ENCODE measurements at regions not wholly inside any gene's neighbourhood (a gene's known extent, or its start where the extent isn't known, plus 50 kb on each side); places are given as distances from the start of the nearest gene placed in this dataset.
"Not testable (repeated sequence)": the region's sequence is repeated elsewhere in the genome, so short reads cannot be mapped to it uniquely, and the experiment has no call there.

- DNase-seq (ENCODE audit: low read depth) = no peak
These were observed 109.0 kb upstream of the RGPD4 start for GRCh38 chr2:107717661-107718060.

GRCh38 chr2:107719141-107719540, 107.6 kb upstream of the RGPD4 start:
- H3K4me3 ChIP-seq (ENCODE audit: low read depth, low read length) = no peak overlapping the region
- no peak for DNase-seq (ENCODE audit: low read depth)

More at GRCh38 chr2:107717661-107718060, 109.0 kb upstream of the RGPD4 start:
- H3K4me3 ChIP-seq (ENCODE audit: low read depth, low read length) = no peak overlapping the region

GRCh38 chr2:107719836-107720235, 106.9 kb upstream of the RGPD4 start:
- H3K4me3 ChIP-seq (ENCODE audit: low read depth, low read length) = no peak overlapping the region
- no peak for DNase-seq (ENCODE audit: low read depth)

- H3K4me3 ChIP-seq (ENCODE audit: low read depth, low read length) = no peak overlapping the region
- no peak for DNase-seq (ENCODE audit: low read depth)
These were observed 105.5 kb upstream of the RGPD4 start for GRCh38 chr2:107721178-107721577.

- H3K4me3 ChIP-seq (ENCODE audit: low read depth, low read length) = no peak overlapping the region
These were observed 105.1 kb upstream of the RGPD4 start for GRCh38 chr2:107721586-107721985.

GRCh38 chr2:107725824-107726223, 100.9 kb upstream of the RGPD4 start:
- not testable (repeated sequence) for H3K4me3 ChIP-seq (ENCODE audit: low read depth, low read length); DNase-seq (ENCODE audit: low read depth)

More at GRCh38 chr2:107721586-107721985, 105.1 kb upstream of the RGPD4 start:
- peak; percentile 3 for DNase-seq (ENCODE audit: low read depth)

- no peak for DNase-seq (ENCODE audit: low read depth)
- H3K4me3 ChIP-seq (ENCODE audit: low read depth, low read length) = no peak overlapping the region
These were observed 99.4 kb upstream of the RGPD4 start for GRCh38 chr2:107727318-107727717.

GRCh38 chr2:107728586-107728985, 98.1 kb upstream of the RGPD4 start:
- DNase-seq (ENCODE audit: low read depth) = no peak
- no peak overlapping the region for H3K4me3 ChIP-seq (ENCODE audit: low read depth, low read length)

GRCh38 chr2:107729440-107729839, 97.3 kb upstream of the RGPD4 start:
- no peak overlapping the region for H3K4me3 ChIP-seq (ENCODE audit: low read depth, low read length)
- no peak for DNase-seq (ENCODE audit: low read depth)

GRCh38 chr2:107730898-107731297, 95.8 kb upstream of the RGPD4 start:
- no peak overlapping the region for H3K4me3 ChIP-seq (ENCODE audit: low read depth, low read length)
- DNase-seq (ENCODE audit: low read depth) = no peak

GRCh38 chr2:107731435-107731834, 95.3 kb upstream of the RGPD4 start:
- no peak overlapping the region for H3K4me3 ChIP-seq (ENCODE audit: low read depth, low read length)

GRCh38 chr2:107735201-107735600, 91.5 kb upstream of the RGPD4 start:
- no peak overlapping the region for H3K4me3 ChIP-seq (ENCODE audit: low read depth, low read length)
- peak; percentile 4 for DNase-seq (ENCODE audit: low read depth)

More at GRCh38 chr2:107731435-107731834, 95.3 kb upstream of the RGPD4 start:
- no peak for DNase-seq (ENCODE audit: low read depth)

- DNase-seq (ENCODE audit: low read depth) = no peak
- H3K4me3 ChIP-seq (ENCODE audit: low read depth, low read length) = no peak overlapping the region
These were observed 88.9 kb upstream of the RGPD4 start for GRCh38 chr2:107737756-107738155.

- no peak overlapping the region for H3K4me3 ChIP-seq (ENCODE audit: low read depth, low read length)
- no peak for DNase-seq (ENCODE audit: low read depth)
These were observed 88.4 kb upstream of the RGPD4 start for GRCh38 chr2:107738266-107738665.

GRCh38 chr2:107740300-107740699, 86.4 kb upstream of the RGPD4 start:
- no peak for DNase-seq (ENCODE audit: low read depth)
- no peak overlapping the region for H3K4me3 ChIP-seq (ENCODE audit: low read depth, low read length)

- no peak for DNase-seq (ENCODE audit: low read depth)
- H3K4me3 ChIP-seq (ENCODE audit: low read depth, low read length) = no peak overlapping the region
These were observed 84.1 kb upstream of the RGPD4 start for GRCh38 chr2:107742460-107743027.

GRCh38 chr2:107743274-107743673, 83.4 kb upstream of the RGPD4 start:
- H3K4me3 ChIP-seq (ENCODE audit: low read depth, low read length) = no peak overlapping the region
- no peak for DNase-seq (ENCODE audit: low read depth)

- no peak for DNase-seq (ENCODE audit: low read depth)
- H3K4me3 ChIP-seq (ENCODE audit: low read depth, low read length) = no peak overlapping the region
These were observed 81.6 kb upstream of the RGPD4 start for GRCh38 chr2:107745100-107745499.

- DNase-seq (ENCODE audit: low read depth) = not testable (repeated sequence)
These were observed 80.0 kb upstream of the RGPD4 start for GRCh38 chr2:107746552-107747198.

GRCh38 chr2:107747199-107747963, 79.3 kb upstream of the RGPD4 start:
- DNase-seq (ENCODE audit: low read depth) = not testable (repeated sequence)

More at GRCh38 chr2:107746552-107747198, 80.0 kb upstream of the RGPD4 start:
- H3K4me3 ChIP-seq (ENCODE audit: low read depth, low read length) = not testable (repeated sequence)

More at GRCh38 chr2:107747199-107747963, 79.3 kb upstream of the RGPD4 start:
- H3K4me3 ChIP-seq (ENCODE audit: low read depth, low read length) = not testable (repeated sequence)
